HG02852 (cell line): ENCODE measurements at regions not wholly inside any gene's neighbourhood (a gene's known extent, or its start where the extent isn't known, plus 50 kb on each side); places are given as distances from the start of the nearest gene placed in this dataset.

Source experiments
- ATAC-seq: cut with Tn5 transposase; IDR thresholded peaks from one replicate; pipeline ENCODE4 v1.9.1; 2021; ENCODE audit warnings: mild to moderate bottlenecking, moderate library complexity; ENCODE audit not compliant: unreplicated experiment

DNA sequence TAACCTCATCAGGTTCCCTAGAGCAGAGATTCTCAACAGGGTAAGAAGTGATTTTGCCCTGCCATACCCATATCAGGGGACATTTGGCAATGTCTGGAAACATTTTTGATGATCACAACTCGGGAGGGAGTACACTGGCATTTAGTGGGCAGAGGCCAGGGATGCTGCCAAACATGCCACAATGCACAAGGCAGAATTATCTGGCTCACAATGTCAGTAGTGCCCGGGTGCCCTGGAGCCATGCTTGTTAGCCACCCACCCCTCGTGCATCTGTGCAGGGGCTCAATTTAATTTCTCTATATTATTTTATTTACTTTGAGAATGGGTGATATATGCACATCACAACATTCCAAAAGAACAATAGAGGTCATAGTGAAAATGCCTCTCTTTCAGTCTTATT is 82.0 kb upstream of the DHX15 start:
- no peak for ATAC-seq

DNA sequence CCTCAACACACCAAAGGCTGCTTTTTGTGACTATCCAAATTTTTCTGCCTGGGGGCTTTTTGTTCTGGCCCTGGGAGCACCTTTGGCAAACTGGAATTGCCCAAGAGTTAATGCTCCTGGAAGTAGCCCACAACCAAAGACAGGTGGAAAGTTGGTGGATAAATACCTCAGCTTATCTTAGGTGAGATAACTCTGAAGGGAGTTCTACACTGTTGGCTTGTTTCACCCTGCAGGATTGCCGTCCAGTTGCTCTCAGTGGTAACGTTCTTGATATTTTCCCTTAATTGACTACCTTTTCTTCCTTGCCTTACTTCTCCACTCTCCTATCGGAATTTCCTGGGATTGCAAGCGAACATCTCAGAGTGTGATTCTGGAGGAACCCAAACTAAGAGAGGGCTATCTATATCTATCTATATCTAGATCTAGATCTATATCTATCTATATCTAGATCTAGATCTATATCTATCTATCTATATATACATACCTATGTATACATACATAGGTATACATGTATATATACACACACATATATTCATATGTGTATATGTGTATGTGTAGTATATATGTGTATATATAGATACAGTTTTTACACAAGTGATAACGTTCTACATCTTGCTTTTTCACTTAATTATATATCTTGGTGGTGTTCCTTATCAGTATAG is 82.6 kb upstream of the DHX15 start:
- no peak for ATAC-seq

DNA sequence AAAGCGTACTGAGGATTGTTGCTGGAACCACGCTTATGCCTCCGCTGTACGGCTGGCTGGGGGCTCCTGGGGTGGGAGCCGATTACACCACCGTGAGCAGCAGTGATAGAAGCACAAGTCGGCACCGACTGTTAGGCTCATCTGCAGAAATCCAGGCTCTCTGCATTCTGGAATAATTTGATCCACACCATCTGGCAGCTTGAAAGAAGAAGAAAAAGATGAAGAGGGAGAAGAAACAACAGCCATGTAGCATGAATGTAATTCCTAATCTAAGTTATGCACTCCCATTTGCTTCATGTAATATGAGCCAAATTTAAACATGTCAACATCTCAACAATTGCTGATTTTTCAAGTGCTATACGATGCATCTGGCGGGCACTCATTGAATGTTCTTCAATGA is 84.6 kb upstream of the DHX15 start:
- no peak for ATAC-seq

DNA sequence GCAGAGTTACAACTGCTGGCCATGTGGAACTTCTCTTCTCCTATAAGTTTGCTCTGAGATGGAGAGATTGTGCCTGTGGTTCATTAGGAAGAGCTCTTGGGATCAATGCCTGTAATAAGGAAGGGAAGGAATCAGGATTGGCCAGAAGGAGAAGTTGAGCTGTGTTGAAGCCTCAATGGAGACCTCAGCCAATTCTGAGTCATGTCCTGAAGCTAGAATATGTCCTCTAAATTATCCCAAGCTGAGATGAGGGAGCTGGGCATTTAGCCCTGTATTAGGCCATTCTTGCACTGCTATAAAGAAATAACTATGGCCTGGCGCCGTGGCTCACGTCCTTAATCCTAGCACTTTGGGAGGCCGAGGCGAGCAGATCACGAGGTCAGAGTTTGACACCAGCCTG is 85.4 kb upstream of the DHX15 start:
- ATAC-seq: no peak

DNA sequence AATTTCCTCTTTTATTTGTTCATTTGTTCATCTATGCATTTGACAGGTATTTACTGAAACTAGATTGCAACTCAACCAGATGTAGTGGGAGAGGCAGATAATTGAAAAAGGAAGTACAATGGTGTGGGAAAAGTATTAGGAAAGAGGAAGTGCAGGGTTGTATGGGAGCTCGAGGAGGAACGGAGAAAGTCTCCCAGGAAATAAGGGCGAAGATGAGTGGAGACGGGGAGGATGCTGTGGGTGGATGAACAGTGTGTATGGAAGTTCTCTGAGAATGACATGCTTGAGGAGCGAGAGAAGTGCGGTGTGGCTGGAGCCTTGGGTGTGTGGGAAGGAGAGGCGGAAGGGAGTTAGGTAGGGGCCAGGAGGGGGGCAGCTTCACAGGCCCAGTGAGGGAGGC is 87.5 kb upstream of the DHX15 start:
- no peak for ATAC-seq

DNA sequence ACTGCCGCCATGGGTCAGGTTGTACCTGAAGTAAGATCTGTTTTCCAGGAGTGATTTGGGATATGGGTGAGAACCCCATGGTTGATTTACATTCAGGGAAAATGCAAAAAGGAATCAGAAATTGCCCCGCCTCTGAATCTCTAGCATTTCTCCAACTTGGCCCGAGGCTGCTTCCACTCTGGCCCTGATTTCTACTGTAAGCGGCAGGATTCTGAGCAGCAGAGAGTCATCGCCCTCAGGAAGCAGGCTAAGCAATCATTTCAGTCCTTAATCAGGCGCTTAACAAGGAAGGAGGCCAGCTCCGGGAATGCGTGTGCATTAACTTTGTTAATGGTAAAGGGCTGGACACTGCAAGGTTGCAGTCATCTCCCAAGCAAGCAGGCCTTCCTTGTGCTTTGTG is 88.5 kb upstream of the DHX15 start:
- ATAC-seq: no peak

DNA sequence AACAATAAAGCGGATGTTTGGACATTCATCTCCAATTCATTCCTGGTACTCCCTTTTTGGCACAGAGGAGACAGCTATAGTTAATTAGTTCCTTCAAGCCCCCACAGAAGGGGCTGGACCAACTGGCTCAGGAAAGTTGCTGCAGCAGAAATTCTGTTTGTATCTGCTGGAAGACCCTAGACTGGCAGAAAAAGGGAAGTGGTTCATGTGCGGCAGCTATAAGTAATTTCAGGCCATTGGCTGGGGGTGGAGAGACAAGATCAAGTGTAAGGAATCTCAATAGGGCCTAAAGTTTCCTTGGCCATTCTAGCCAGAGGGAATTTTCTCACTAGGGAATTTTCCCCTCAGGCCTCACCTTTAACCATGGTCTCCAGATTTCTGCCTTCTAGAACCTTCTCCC is 89.9 kb upstream of the DHX15 start:
- ATAC-seq: no peak

DNA sequence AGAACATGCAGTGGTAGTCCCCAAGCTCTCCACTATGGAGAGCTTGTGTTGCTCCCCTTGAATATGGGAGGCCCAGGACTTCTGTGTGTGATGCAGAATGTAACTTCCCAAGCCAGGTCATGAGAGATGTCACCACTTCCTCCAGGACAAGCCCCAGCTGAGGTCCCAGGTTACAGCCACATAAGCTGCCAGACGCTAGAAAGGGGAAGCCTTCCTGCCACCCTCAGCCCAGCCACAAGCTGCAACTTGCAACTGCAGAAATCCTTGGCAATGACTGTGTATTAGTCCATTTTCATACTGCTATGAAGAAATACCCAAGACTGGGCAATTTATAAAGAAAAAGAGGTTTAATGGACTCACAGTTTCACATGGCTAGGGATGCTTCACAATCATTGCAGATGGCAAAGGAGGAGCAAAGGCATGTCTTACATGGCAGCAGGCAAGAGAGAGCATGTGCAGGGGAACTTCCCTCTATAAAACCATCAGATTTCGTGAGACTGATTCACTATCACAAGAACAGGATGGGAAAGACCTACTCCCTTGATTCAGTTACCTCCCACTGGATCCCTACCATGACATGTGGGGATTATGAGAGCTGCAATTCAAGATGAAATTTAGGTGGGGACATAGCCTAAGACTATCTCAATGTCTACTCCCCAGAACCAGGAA is 91.5 kb upstream of the DHX15 start:
- ATAC-seq: no peak

DNA sequence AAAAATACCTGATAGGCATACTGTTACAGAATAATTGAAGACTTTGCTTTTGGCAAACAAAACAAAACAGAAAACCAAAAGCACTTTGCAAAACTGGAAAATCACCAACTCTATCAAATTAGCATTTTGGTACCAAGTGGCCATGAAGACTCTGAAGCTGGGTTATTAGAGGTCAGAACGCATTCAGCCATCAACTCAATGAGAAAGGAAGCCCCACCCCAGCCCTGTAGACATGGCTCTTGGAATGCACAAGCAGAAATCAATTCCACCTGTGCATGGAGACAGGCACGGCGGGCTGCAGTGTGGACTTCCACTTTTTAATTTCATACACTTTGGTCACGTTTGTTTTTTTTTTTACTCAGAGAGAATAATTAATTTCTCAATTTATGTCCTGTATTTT is 93.6 kb upstream of the DHX15 start:
- ATAC-seq: no peak

DNA sequence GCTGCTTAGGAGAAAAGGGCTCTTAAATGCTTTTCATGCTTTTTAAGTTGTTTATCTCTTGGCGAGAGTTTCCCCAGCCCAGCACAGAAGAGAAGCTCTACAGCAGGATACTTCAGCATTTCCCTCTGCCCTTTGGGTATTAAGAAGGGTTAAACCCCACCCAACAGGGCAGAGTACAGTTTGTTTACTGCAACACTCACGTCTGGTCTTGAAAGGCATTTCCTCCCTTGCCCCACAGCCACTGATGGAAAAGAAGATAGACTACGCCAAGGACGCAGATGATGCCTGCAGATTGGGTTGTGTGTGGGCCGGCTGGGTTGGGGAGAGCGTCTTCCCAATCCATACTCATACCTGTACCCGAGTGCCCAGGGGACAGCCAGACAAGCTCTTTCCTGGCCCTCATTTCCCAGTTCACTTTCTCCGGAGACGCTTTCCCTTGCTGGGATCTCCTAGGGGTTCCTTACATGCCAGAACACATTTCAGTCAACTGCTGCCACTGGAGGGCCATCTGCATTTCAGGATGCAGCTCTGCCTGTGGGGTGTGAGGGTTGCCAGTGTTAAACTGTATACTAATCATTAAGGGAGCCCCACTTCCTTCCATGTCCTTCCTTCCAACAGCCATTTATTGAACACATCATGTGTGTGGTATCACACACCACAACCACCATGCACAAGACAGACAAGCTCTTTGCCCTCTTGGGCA is 96.5 kb upstream of the DHX15 start:
- ATAC-seq: no peak

DNA sequence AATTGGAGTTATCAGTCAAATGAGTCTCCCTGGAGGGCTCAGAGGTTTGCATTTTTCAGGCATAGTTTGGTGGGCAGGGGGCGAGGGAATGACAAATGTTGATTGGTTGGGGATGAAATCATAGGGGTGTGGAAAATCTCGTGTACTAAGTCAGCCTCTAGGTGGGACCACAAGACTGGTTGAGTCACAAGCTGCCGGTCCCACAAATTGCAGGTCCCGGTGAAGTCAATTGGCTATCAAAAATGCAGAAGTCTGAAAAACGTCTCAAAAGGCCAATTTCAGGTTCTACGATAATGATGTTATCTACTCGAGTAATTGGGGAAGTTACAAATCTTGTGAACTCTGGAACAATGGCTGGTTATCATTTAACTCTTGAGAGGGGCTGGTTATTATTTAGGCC is 98.8 kb upstream of the DHX15 start:
- no peak for ATAC-seq

DNA sequence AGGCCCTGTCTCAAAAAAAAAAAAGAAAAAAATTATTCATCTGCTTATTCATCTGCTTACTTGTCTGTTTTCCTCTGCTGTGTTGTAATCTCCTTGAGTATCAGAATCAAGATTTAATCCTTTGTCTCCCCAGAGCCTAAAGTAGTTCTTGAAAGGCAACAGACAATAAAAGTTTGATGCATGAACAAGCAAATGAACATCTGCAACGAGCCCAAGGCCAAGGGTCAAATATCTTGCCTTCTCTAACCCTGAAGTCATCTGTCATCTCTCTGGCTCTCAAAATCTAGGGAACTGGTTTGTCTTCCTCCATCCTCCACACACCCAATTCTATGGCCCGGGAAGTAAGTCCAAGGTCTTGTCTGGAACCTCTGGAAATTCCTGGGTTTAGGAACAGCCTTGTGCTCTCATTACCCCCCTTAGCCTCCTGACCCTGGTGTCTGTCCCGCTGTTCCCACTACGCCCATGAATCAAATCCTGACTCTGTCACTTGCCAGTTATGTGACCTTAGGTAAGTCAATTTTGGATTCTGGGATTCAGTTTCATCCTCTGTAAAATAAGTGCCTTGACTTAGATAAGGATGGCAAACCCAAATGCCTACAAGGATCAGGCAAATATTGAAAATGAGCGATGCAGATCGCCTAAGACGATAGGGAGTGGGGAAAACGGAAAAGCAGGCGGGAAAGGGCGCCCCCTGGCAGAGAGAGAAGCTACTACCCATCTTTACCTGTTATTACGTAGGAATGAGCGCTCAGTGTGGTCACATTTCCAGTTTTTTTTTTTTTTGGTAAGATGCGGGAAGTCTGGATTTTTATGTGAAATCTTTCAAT is 102.7 kb upstream of the DHX15 start:
- ATAC-seq: no peak

DNA sequence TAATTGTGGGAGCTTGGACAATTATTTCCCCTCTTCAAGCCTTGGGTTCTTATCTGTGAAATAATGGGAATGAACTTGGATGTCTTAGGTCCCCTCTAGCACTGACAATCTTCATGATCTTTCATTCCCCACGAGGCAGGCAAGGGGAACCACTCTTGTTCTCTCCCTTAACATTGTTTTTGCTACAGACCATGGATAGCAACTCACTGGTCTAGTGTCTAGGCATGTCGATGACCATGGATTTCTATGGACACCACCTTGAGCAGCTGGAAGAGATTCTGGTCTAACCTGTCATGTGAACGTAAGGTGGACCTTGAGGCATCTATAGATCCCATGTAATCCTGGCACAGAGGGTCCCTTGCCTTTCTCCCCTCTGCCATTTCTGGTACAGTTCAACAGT is 104.1 kb upstream of the DHX15 start:
- no peak for ATAC-seq

DNA sequence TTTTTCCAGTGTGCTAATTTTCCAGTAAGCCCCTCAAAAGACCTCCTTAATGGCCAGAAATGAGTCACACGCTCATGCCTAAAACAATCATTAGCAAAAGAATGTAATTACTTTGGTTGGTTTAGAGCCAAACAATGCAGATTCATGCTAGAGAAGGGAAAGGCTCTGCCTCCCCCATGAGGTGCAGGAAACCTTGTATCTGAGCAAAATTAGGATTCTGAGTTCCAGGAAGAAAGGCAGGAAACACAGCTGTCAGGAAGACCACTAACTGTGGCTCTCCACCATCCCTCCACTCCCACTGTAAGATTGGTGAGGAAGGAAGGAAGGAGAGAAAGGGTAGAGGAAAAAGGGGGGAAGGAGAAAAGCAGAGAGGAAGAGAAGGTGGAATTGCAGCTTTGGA is 104.9 kb upstream of the DHX15 start:
- ATAC-seq: no peak

DNA sequence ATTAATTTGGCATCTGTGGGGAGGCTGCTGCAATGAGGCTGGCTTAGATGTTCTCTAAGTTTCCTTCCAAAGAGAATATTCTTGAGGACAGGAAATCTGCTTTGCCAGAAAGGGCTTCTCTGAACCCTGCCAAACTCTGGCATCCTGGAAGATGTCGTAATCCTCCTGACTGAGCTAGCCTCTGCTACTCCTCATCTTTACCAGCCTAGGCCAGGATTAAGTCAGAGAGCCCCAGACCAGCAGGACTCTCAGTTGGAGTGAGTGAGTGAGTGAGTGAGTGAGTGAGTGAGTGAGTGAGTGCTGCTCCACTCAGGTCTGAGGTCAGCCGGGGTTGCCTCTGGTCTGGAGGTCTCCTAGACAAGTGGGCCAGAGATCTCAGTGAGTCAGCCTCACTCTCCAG is 104.9 kb upstream of the SOD3 start:
- ATAC-seq: no peak

DNA sequence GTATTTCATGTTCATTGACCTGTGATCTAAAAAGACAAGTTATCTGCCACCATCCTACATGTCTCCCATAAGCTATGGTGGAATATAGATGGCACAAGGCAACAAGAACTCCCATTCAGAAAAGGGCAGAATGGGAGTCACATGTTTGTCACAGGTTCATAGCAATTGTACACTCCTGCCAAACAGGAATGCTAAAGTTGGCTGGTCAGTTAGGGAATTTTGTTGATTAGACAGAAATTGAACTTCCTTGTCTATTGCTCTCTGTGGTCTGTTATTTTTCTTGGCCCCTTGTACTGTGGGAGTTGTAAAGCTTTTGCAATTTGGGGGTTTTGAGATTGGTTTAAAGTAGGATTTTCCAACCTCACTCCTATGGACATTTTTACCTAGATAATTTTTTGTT is 101.7 kb upstream of the SOD3 start:
- no peak for ATAC-seq

DNA sequence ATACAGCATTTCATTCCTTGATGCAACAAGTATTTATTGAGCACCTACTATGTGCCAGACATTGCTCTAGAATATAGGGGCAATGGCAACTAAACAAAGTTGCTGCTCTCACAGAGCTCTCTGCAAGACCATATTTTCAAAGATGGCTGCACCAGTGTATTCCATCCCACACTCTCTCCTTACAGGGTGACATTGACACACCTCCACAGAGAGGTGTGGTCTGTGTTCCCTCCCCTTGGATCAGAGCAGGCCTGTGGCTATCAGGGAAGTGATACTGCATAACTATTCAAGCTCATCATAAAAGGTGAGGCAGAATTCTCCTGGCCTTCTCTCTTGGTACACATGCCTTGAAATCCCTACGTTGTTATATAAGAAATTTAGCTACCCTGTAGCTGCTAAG is 95.3 kb upstream of the SOD3 start:
- no peak for ATAC-seq

DNA sequence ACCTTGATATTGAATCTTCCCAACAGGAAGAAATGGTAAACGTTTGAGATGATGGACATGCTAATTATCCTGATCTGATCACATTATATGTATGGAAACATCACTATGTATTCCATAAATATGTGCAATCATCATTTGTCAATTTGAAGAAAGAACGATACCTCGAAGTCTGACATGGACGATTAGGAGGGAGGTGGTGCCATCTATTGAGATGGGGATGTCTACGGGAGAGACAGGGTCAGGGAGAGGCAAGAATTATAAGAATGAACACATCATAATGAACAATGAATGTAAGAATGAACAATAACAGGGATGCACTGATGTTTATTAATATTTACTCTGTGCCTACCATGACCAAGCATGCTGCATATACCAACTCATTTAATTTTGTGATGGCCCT is 93.7 kb upstream of the SOD3 start:
- no peak for ATAC-seq

DNA sequence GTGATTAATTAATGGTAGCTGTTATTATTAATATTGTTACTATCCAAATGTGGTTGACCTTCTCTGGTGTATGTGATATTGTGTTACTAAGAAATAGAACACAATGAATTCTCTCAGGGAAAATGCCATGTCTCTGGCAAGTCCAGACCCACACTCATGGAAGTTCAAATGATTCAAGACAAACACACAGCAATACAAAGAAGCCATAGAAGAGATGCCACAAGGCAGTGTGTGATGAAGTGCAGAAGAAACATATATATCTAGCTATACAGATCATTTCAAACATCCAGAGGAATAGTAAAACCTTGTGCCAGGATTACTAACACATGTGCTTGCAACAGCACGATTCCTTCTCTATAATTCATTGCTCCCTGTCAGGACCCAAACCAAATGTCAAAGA is 93.1 kb upstream of the SOD3 start:
- ATAC-seq: no peak

DNA sequence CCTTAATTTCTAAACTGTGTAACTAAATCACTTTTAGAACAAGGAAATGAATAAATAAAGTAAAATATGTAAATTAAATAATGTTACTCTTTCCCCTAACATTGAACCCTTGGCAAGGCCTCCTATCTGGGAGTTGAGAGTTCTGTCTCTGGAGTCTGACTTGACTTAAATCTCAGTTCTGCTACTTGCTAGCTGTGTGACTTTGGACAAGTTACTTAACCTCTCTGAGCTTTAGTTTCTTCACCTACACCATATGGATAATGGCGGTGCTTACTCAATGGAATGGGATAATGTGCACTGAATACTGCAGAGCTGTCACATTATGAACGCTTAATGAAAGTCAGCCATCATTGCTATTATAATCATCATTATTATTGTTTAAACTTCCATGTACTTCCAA is 92.1 kb upstream of the SOD3 start:
- ATAC-seq: no peak

DNA sequence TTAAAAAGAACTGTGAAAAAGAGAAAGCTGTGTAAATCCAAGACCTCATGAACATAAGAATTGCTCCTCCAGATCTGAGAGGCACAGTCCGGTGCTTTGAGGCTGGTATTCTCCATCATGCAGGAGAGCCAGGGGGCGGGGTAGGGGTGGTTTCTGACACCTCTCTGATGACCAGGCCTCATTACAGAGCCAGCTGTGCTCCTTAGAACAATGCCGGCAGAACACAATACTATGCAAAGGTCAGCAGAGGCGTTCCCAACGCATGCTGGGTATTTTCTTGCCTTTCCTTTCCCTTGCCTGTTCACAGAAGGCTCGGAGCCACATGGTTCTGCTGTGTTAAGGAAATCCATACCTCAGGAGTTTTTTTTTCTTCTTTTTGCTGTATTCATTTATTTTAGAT is 91.2 kb upstream of the SOD3 start:
- ATAC-seq: no peak
